A549 (cell line): ENCODE measurements at regions not wholly inside any gene's neighbourhood (a gene's known extent, or its start where the extent isn't known, plus 50 kb on each side); places are given as distances from the start of the nearest gene placed in this dataset.

Source experiments
- ATAC-seq, 2 experiments: fragments of 200-7000 bp in 1 of 2; fragments of >200 bp in 1 of 2; cut with Nextera tagmentation in 1 of 2; cut with Tn5 transposase in 1 of 2; 3 replicates each; pipeline versions ENCODE4 v1.8.0 to v1.9.1; 2018 to 2020; ENCODE audit warnings: mild to moderate bottlenecking in 1 of 2, moderate library complexity in 1 of 2
- CTCF ChIA-PET: fragments of 300-600 bp; sonication (Branson Sonifier 250); formaldehyde crosslinking; extraction: SDS; loops from one replicate; lab custom pipeline; 2021; ENCODE audit warnings: antibody characterized with exemption, inconsistent platforms; lab: Yijun Ruan, JAX
- POLR2A ChIA-PET: fragments of 350-600 bp; formaldehyde crosslinking; extraction: SDS; loops from one replicate; lab custom pipeline; 2021; ENCODE audit warnings: antibody characterized with exemption, inconsistent platforms; lab: Yijun Ruan, JAX
- DNase-seq, 2 experiments: peaks; one replicate each; pipeline versions ENCODE4 v3.0.0 to v3.0.0-alpha.2; 2011 to 2016; ENCODE audit warnings: low read depth in 1 of 2, low spot score in 1 of 2
- FAIRE-seq: peaks from 2 replicates; lab custom pipeline; 2011; peaks lifted over from hg19 to GRCh38; lab: Jason Lieb, UNC
- H3K27ac ChIP-seq, 2 experiments: fragments of >200 bp; sonication (Bioruptor Twin); formaldehyde crosslinking; 3 replicates each; pipeline ENCODE4 v1.5.1; 2016 to 2017
- H3K4me1 ChIP-seq: fragments of >200 bp; sonication (Bioruptor Twin); formaldehyde crosslinking; 3 replicates; pipeline ENCODE4 v1.6.1; 2016
- H3K4me2 ChIP-seq: fragments of >200 bp; sonication (Bioruptor Twin); formaldehyde crosslinking; 3 replicates; pipeline ENCODE4 v1.6.1; 2016
- H3K4me3 ChIP-seq: fragments of >200 bp; sonication (Bioruptor Twin); formaldehyde crosslinking; 3 replicates; pipeline ENCODE4 v1.5.1; 2016
- H3K9me3 ChIP-seq: fragments of >200 bp; sonication (Bioruptor Twin); formaldehyde crosslinking; 3 replicates; pipeline ENCODE4 v1.6.1; 2016
- BHLHE40 ChIP-seq: IDR thresholded peaks from 2 replicates; pipeline ENCODE4 v1.6.1; 2012; ENCODE audit warnings: low read depth, low read length, inconsistent platforms
- CEBPB ChIP-seq, 2 experiments: fragments of >200 bp in 1 of 2; sonication (Bioruptor Twin) in 1 of 2; formaldehyde crosslinking in 1 of 2; IDR thresholded peaks; 2 replicates each; pipeline ENCODE4 v1.6.1; 2012 to 2016
- CHD2 ChIP-seq: fragments of 150-350 bp; IDR thresholded peaks from 2 replicates; pipeline ENCODE4 v1.6.1; 2014; ENCODE audit warnings: low read length; ENCODE audit not compliant: partially characterized antibody
- EP300 ChIP-seq, 2 experiments: fragments of >200 bp; sonication (Bioruptor Twin); formaldehyde crosslinking; IDR thresholded peaks; 2 replicates in 1 of 2; 3 replicates in 1 of 2; pipeline ENCODE4 v1.6.1; 2016 to 2017
- FOSB ChIP-seq: fragments of 250-450 bp; sonication (Bioruptor Pico); IDR thresholded peaks from 2 replicates; pipeline ENCODE4 v1.5.0; 2020; ENCODE audit warnings: mild to moderate bottlenecking, moderate library complexity
- FOSL2 ChIP-seq, 2 experiments: fragments of 450-650 bp in 1 of 2; fragments of >200 bp in 1 of 2; sonication (Bioruptor Twin) in 1 of 2; formaldehyde crosslinking; IDR thresholded peaks; 2 replicates each; pipeline versions ENCODE4 v1.5.0 to v1.6.1; 2016 to 2020; ENCODE audit warnings: mild to moderate bottlenecking in 1 of 2, moderate library complexity in 1 of 2
- GATA3 ChIP-seq: IDR thresholded peaks from 2 replicates; pipeline ENCODE4 v1.6.1; 2012; ENCODE audit warnings: borderline replicate concordance
- HDAC2 ChIP-seq: fragments of 200-600 bp; sonication (generic); IDR thresholded peaks from 2 replicates; pipeline ENCODE4 v1.6.1; 2016
- HOXA7 ChIP-seq: fragments of 250-450 bp; sonication (Bioruptor Pico); IDR thresholded peaks from 2 replicates; pipeline ENCODE4 v1.5.0; 2020; ENCODE audit warnings: mild to moderate bottlenecking, moderate library complexity
- HOXB13 ChIP-seq: fragments of 250-450 bp; sonication (Bioruptor Pico); IDR thresholded peaks from 2 replicates; pipeline ENCODE4 v1.5.0; 2020; ENCODE audit warnings: low read depth, mild to moderate bottlenecking, moderate library complexity
- HOXB5 ChIP-seq: fragments of 250-450 bp; sonication (Bioruptor Pico); IDR thresholded peaks from 2 replicates; pipeline ENCODE4 v1.5.0; 2020; ENCODE audit warnings: mild to moderate bottlenecking, moderate library complexity
- JUNB ChIP-seq: fragments of >200 bp; sonication (Bioruptor Twin); formaldehyde crosslinking; IDR thresholded peaks from 2 replicates; pipeline ENCODE4 v1.6.1; 2016
- KDM5A ChIP-seq: fragments of 200-600 bp; sonication (generic); IDR thresholded peaks from 2 replicates; pipeline ENCODE4 v1.6.1; 2016; ENCODE audit warnings: antibody characterized with exemption, mild to moderate bottlenecking
- MAFK ChIP-seq: fragments of 450-650 bp; IDR thresholded peaks from 2 replicates; pipeline ENCODE4 v1.6.1; 2014; ENCODE audit not compliant: partially characterized antibody
- NFE2L2 ChIP-seq: fragments of 150-350 bp; conservative IDR thresholded peaks from 2 replicates; pipeline ENCODE4 v1.6.1; 2014; ENCODE audit warnings: low read length
- RFX5 ChIP-seq: fragments of 450-650 bp; IDR thresholded peaks from 2 replicates; pipeline ENCODE4 v1.7.1; 2014; ENCODE audit warnings: antibody characterized with exemption, mild to moderate bottlenecking, moderate library complexity
- SMC3 ChIP-seq: fragments of >200 bp; sonication (Bioruptor Twin); formaldehyde crosslinking; IDR thresholded peaks from 3 replicates; pipeline ENCODE4 v1.6.1; 2018; ENCODE audit warnings: inconsistent platforms
- SREBF2 ChIP-seq: fragments of 450-650 bp; IDR thresholded peaks from 2 replicates; pipeline ENCODE4 v1.6.1; 2014; ENCODE audit warnings: mild to moderate bottlenecking, moderate library complexity
- ZC3H11A ChIP-seq: fragments of 450-650 bp; IDR thresholded peaks from 2 replicates; pipeline ENCODE4 v1.6.1; 2014; ENCODE audit warnings: antibody characterized with exemption, mild to moderate bottlenecking
- ZSCAN20 ChIP-seq: fragments of 250-450 bp; sonication (Bioruptor Pico); IDR thresholded peaks from 2 replicates; pipeline ENCODE4 v1.8.0; 2022; ENCODE audit warnings: mild to moderate bottlenecking, moderate library complexity
- WGBS: methylation state at CpG from one replicate; pipeline ENCODE4 v1.1.6; 2017; ENCODE audit errors: missing lambda C conversion rate; 5-methylcytosine and 5-hydroxymethylcytosine counted together
- TF ChIP-seq, protein P1 (sequence below): fragments of >200 bp; sonication (Bioruptor Twin); formaldehyde crosslinking; IDR thresholded peaks from 3 replicates; pipeline ENCODE4 v1.5.1; 2016
- TF ChIP-seq, protein P2 (sequence below): fragments of 150-350 bp; IDR thresholded peaks from 2 replicates; pipeline ENCODE4 v1.6.1; 2014; ENCODE audit warnings: low read depth, mild to moderate bottlenecking, low read length
- TF ChIP-seq, protein P3 (sequence below): fragments of >200 bp; sonication (Bioruptor Twin); formaldehyde crosslinking; IDR thresholded peaks from 3 replicates; pipeline ENCODE4 v1.6.1; 2016
- TF ChIP-seq, protein P4 (sequence below): IDR thresholded peaks from 2 replicates; pipeline ENCODE4 v1.6.1; 2012; ENCODE audit warnings: low read depth, borderline replicate concordance
- TF ChIP-seq, protein P5 (sequence below): fragments of 250-450 bp; sonication (Bioruptor Pico); IDR thresholded peaks from 2 replicates; pipeline ENCODE4 v1.5.0; 2021; ENCODE audit warnings: mild to moderate bottlenecking, moderate library complexity, borderline replicate concordance
- TF ChIP-seq, protein P6 (sequence below): fragments of 450-650 bp; IDR thresholded peaks from 2 replicates; pipeline ENCODE4 v1.6.1; 2014; ENCODE audit warnings: antibody characterized with exemption

DNA sequence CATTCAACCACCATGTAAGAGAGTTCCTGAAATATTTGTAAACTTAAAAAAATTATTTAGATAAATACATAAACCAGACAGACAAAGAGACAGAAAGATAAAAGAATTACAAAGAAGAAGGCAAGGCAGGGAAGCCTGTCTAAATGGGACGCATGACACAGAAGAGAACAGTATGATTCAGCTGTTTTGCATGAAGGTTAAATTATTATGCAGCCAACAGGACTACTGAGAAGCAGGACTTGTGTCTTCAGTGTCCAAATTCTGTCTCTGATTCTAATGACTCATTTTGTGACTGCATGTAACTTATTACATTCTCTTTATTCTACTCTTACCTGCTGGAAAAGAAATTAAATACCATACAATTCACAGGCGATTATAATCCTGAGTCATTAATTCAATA lies 340.4 kb upstream of the KCNMB2 start (continued):
- TF ChIP-seq, protein P1, sequence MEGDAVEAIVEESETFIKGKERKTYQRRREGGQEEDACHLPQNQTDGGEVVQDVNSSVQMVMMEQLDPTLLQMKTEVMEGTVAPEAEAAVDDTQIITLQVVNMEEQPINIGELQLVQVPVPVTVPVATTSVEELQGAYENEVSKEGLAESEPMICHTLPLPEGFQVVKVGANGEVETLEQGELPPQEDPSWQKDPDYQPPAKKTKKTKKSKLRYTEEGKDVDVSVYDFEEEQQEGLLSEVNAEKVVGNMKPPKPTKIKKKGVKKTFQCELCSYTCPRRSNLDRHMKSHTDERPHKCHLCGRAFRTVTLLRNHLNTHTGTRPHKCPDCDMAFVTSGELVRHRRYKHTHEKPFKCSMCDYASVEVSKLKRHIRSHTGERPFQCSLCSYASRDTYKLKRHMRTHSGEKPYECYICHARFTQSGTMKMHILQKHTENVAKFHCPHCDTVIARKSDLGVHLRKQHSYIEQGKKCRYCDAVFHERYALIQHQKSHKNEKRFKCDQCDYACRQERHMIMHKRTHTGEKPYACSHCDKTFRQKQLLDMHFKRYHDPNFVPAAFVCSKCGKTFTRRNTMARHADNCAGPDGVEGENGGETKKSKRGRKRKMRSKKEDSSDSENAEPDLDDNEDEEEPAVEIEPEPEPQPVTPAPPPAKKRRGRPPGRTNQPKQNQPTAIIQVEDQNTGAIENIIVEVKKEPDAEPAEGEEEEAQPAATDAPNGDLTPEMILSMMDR, result no peak
- TF ChIP-seq, all 56 proteins: peak for 0

DNA sequence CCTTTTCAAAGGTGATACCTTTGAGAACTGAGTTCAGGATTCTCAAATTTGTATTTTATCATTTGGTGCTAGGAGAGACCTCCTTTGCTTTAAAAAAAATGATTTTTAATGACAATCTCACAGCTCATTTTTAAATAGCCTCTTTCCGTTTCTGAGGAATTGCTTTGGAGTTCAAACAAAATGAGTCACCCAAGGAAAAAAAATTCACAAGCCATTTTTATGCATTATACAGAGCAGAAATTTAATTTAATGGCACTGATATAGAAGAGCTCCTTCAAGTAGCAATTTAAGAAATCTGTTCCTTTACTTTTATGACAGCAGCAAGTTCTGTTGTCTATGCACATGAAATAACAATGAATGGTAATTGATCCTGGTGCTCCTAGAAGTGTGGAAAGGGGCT lies 337.9 kb upstream of the KCNMB2 start:
- Histone ChIP-seq H3K27ac (no peak overlapping the region), H3K4me2 (no peak overlapping the region), H3K4me1 (peaks cover 10% of the 10 kb centered on the region; the same call in 1 of the 3 replicates), H3K9me3 (no peaks in the 10 kb centered on the region), H3K4me3 (no peak overlapping the region)
- ChIA-PET POLR2A (no interaction called here), CTCF (no interaction called here)
- ATAC-seq (no peak), DNase-seq (no peak), FAIRE-seq (no peak)
- 61% methylated on average over 1 of the region's 1 CpG for WGBS
- no peak for TF ChIP-seq FOSB (CRISPR knock-in tag)
- TF ChIP-seq, protein P2, sequence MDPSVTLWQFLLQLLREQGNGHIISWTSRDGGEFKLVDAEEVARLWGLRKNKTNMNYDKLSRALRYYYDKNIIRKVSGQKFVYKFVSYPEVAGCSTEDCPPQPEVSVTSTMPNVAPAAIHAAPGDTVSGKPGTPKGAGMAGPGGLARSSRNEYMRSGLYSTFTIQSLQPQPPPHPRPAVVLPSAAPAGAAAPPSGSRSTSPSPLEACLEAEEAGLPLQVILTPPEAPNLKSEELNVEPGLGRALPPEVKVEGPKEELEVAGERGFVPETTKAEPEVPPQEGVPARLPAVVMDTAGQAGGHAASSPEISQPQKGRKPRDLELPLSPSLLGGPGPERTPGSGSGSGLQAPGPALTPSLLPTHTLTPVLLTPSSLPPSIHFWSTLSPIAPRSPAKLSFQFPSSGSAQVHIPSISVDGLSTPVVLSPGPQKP, result no peak
- no peak for TF ChIP-seq KDM5A
- TF ChIP-seq MAFK, result no peak
- TF ChIP-seq, protein P3, sequence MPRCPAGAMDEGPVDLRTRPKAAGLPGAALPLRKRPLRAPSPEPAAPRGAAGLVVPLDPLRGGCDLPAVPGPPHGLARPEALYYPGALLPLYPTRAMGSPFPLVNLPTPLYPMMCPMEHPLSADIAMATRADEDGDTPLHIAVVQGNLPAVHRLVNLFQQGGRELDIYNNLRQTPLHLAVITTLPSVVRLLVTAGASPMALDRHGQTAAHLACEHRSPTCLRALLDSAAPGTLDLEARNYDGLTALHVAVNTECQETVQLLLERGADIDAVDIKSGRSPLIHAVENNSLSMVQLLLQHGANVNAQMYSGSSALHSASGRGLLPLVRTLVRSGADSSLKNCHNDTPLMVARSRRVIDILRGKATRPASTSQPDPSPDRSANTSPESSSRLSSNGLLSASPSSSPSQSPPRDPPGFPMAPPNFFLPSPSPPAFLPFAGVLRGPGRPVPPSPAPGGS, result no peak
- TF ChIP-seq EP300 (IDR thresholded peaks at IDR 0.05), result no peak

DNA sequence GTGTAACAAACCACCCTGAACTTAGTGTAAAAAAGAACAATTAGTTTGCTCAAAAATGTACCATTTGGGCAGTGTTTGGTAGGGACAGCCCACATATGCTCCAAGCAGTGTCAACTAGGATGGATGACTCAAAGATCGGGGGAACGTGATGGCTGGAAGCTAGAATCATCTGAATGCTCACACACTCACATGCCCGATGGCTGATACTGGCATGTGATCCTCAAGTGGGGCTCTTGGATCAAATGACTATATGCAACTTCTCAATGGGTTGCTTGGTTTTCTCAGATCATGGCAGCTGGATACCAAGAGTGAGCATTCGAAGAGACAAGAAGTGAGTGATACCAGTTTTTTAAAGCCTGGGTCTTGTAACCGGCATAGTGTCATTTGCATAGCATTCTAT lies 335.9 kb upstream of the KCNMB2 start:
- no peak for ATAC-seq
- Histone ChIP-seq H3K4me2 (no peak overlapping the region), H3K27ac (no peak overlapping the region)

More for the DNA sequence above, 335.9 kb upstream of the KCNMB2 start:
- CTCF ChIA-PET, result no interaction called here
- no peak for DNase-seq
- Histone ChIP-seq H3K4me3 (no peak overlapping the region), H3K4me1 (peaks cover 8% of the 10 kb centered on the region; the same call in 1 of the 3 replicates), H3K9me3 (no peaks in the 10 kb centered on the region)
- POLR2A ChIA-PET, result no interaction called here
- no peak for TF ChIP-seq ZC3H11A
- TF ChIP-seq NFE2L2, result no peak
- TF ChIP-seq, protein P4, sequence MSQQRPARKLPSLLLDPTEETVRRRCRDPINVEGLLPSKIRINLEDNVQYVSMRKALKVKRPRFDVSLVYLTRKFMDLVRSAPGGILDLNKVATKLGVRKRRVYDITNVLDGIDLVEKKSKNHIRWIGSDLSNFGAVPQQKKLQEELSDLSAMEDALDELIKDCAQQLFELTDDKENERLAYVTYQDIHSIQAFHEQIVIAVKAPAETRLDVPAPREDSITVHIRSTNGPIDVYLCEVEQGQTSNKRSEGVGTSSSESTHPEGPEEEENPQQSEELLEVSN, result no peak
- TF ChIP-seq EP300 (IDR thresholded peaks at IDR 0.05), result no peak
- no peak for TF ChIP-seq HOXB13 (CRISPR knock-in tag)
- TF ChIP-seq, protein P5, sequence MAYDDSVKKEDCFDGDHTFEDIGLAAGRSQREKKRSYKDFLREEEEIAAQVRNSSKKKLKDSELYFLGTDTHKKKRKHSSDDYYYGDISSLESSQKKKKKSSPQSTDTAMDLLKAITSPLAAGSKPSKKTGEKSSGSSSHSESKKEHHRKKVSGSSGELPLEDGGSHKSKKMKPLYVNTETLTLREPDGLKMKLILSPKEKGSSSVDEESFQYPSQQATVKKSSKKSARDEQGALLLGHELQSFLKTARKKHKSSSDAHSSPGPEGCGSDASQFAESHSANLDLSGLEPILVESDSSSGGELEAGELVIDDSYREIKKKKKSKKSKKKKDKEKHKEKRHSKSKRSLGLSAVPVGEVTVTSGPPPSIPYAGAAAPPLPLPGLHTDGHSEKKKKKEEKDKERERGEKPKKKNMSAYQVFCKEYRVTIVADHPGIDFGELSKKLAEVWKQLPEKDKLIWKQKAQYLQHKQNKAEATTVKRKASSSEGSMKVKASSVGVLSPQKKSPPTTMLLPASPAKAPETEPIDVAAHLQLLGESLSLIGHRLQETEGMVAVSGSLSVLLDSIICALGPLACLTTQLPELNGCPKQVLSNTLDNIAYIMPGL (CRISPR knock-in tag), result no peak
- no peak for TF ChIP-seq CHD2
- no peak for TF ChIP-seq SMC3
- no peak for TF ChIP-seq FOSL2 (IDR thresholded peaks at IDR 0.05)
- no peak for TF ChIP-seq FOSL2 (CRISPR knock-in tag; IDR thresholded peaks at IDR 0.05)
- no peak for TF ChIP-seq ZSCAN20 (CRISPR knock-in tag)
- no peak for TF ChIP-seq BHLHE40
- no peak for TF ChIP-seq HOXA7
- no peak for TF ChIP-seq JUNB
- TF ChIP-seq, protein P6, sequence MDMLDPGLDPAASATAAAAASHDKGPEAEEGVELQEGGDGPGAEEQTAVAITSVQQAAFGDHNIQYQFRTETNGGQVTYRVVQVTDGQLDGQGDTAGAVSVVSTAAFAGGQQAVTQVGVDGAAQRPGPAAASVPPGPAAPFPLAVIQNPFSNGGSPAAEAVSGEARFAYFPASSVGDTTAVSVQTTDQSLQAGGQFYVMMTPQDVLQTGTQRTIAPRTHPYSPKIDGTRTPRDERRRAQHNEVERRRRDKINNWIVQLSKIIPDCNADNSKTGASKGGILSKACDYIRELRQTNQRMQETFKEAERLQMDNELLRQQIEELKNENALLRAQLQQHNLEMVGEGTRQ, result no peak
- TF ChIP-seq HDAC2, result no peak
- TF ChIP-seq CEBPB (IDR thresholded peaks at IDR 0.05), result no peak
- TF ChIP-seq GATA3, result no peak
- no peak for TF ChIP-seq RFX5
- no peak for TF ChIP-seq HOXB5
- no peak for TF ChIP-seq SREBF2
- no peak for FAIRE-seq
- WGBS, result 81% methylated on average over 5 of the region's 5 CpGs
